ENCODE measurements at regions not wholly inside any gene's neighbourhood (a gene's known extent, or its start where the extent isn't known, plus 50 kb on each side); places are given as distances from the start of the nearest gene placed in this dataset.

GRCh38 chr20:60138256-60139220, 180.3 kb downstream of the CDH26 start:
- DNase-seq (peak in 1 of 2 donors; percentile 55), ATAC-seq (peak in 5 of 8 donors; percentile 33 to 87 (median 67))
- Histone ChIP-seq H3K9me3 (no peaks in the 10 kb centered on the region), H3K4me3 (peak overlapping the region in 7 of 10 donors; percentile 11 to 60 (median 40)), H3K4me1 (peaks cover 0 to 42% (median 33%) of the 10 kb centered on the region in 9 donors), H3K27me3 (no peaks in the 10 kb centered on the region), H3K27ac (peak overlapping the region in 8 of 10 donors; percentile 13 to 71 (median 56)), H3K36me3 (no peaks in the 10 kb centered on the region)
- TF ChIP-seq CTCF (IDR thresholded peaks at IDR 0.05): no peak
- 82 to 85% methylated on average over 39 of the region's 39 CpGs for WGBS, 2 donors
- intact Hi-C loops (cut with DNase I): loop anchor here in 2 of 10 donors (5.0 kb wide), 1 partner anchor 69 kb away; no protein-coding TSS in a partner anchor

- no peak for TF ChIP-seq CTCF (IDR thresholded peaks at IDR 0.05)
- intact Hi-C loops (cut with DNase I): loop anchor here in 2 of 10 donors (5.0 kb wide), 1 partner anchor 67 kb away; no protein-coding TSS in a partner anchor
- Histone ChIP-seq H3K4me3 (peak overlapping the region in 2 of 10 donors; percentile 40 to 52), H3K36me3 (no peaks in the 10 kb centered on the region), H3K9me3 (no peaks in the 10 kb centered on the region), H3K27me3 (no peaks in the 10 kb centered on the region), H3K4me1 (peaks cover 0 to 47% (median 33%) of the 10 kb centered on the region in 9 donors), H3K27ac (peak overlapping the region in 7 of 10 donors; percentile 4 to 71 (median 53))
- ATAC-seq: peak; percentile 29 to 80 (median 70)
- 27% methylated on average over 11 of the region's 11 CpGs for WGBS, 2 donors
- peak in 1 of 2 donors; percentile 55 for DNase-seq
These were observed 181.6 kb downstream of the CDH26 start for GRCh38 chr20:60139663-60140446.

GRCh38 chr20:60142587-60142986, 184.4 kb downstream of the CDH26 start:
- Histone ChIP-seq H3K4me3 (no peak overlapping the region), H3K27ac (peak overlapping the region in 2 of 10 donors; percentile 16 to 23), H3K4me1 (peaks cover 0 to 46% (median 35%) of the 10 kb centered on the region in 9 donors), H3K27me3 (no peaks in the 10 kb centered on the region), H3K36me3 (no peaks in the 10 kb centered on the region), H3K9me3 (no peaks in the 10 kb centered on the region)
- DNase-seq (no peak), ATAC-seq (no peak)
- no peak for TF ChIP-seq CTCF (IDR thresholded peaks at IDR 0.05)
- 41 to 50% methylated on average over 1 of the region's 1 CpG for whole genome bisulfite sequencing, 2 donors
- intact Hi-C loops (cut with DNase I): no loop called here

- Histone ChIP-seq H3K36me3 (no peaks in the 10 kb centered on the region), H3K27me3 (no peaks in the 10 kb centered on the region), H3K9me3 (no peaks in the 10 kb centered on the region), H3K4me3 (no peak overlapping the region), H3K4me1 (peaks cover 0 to 46% (median 35%) of the 10 kb centered on the region in 9 donors), H3K27ac (peak overlapping the region in 3 of 10 donors; percentile 12 to 23 (median 16))
- TF ChIP-seq CTCF (IDR thresholded peaks at IDR 0.05): no peak
- DNase-seq: no peak
- 57 to 60% methylated on average over 3 of the region's 3 CpGs for WGBS, 2 donors
- no peak for ATAC-seq
- intact Hi-C loops (cut with DNase I): no loop called here
These were observed 185.1 kb downstream of the CDH26 start for GRCh38 chr20:60143261-60143842.

Measured in heart right ventricle (tissue), 16 donors.